G401.6 (cell line): ENCODE measurements at regions not wholly inside any gene's neighbourhood (a gene's known extent, or its start where the extent isn't known, plus 50 kb on each side); places are given as distances from the start of the nearest gene placed in this dataset.
"Not testable (repeated sequence)": the region's sequence is repeated elsewhere in the genome, so short reads cannot be mapped to it uniquely, and the experiment has no call there.

Source experiments
- FAIRE-seq: peaks from 2 replicates; lab custom pipeline; 2012; peaks lifted over from hg19 to GRCh38; lab: Jason Lieb, UNC

GRCh38 chr3:43838877-43839276, 148.1 kb downstream of the ABHD5 start:
- no peak for FAIRE-seq

DNA sequence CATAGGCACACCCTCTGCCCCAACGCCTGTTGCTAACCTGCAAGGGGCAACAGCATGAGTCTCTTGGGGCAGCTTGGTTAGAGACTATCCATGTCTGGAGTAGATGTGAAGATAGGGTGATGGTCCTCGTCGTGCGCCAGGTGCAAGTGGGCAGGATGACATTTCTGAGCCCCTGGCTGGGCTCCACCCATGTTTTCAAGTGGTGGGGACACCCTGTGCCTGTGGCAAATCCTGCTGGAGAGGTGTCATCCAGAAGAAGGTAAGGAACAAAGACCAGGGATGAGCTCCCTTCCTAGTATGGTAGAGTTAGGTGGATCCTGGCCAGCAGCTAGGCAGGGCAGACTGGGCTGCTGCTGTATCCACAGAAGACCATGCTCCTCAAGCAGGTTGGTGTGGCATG, 152.6 kb downstream of the ABHD5 start:
- no peak for FAIRE-seq

DNA sequence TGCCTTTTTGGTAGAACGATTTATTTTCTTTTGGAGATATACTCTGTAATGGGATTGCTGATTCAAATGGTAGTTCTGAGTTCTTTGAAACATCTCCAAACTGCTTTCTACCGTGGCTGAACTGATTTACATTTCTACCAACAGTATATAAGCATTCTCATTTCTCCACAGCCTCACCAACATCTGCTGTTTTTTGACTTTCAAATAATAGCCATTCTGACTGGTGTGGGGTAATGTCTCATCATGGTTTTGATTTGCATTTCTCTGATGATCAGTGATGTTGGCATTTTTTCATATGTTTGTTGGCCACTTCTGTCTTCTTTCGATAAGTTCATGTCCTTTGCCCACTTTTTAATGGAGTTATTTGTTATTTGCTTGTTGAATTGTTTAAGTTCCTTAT, 154.0 kb downstream of the ABHD5 start:
- FAIRE-seq: no peak

DNA sequence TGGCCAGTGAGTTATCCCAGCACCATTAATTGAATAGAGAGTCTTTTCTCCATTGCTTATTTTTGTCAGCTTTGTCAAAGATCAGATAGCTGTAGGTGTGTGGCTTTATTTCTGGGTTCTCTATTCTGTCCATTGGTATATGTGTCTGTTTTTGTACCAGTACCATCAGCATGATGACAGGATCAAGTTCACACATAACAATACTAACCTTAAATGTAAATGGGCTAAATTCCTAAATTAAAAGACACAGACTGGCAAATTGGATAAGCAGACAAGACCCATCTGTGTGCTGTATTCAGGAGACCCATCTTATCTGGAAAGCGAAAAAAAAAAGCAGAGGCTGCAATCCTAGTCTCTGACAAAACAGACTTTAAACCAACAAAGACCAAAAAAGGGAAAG, 154.8 kb downstream of the ABHD5 start:
- not testable (repeated sequence) for FAIRE-seq

DNA sequence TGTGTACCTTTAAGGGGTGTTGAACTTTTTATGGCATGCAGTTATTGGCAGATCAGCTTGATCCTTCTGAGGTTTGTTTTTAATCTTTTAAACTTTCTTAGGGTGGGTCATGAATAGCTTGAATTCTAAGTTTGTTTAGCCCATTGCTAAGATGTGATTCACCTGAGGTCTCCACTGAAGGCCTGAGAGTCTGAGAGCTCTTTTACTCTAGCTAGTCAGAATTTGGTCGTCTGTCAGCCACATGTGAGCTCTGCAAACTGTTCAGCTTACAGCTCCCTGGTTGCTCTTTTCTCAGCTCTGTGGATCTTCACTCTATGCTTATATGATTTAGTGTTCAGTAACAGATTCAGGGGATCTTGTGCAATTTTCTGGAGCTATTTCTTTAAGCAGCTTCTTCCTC, 161.3 kb downstream of the ABHD5 start:
- FAIRE-seq: no peak

DNA sequence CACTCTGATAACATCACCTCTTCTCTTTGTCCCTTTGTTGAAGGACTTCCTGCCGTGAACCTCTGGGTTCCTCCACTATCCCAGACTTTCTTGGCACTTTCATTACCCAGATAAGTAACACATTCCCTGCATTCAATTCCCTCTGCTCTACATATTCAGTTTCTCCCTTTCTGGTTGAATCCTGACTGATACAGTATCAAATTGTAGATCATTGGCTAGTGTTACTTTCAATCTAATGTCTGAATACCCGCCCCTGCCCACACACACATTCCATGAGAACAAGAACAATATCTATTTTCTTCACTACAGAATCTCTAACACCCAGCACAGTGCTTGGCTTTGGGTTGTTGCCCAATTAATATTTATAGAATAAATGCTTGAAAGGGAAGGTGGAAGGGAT, 163.5 kb downstream of the ABHD5 start:
- no peak for FAIRE-seq

DNA sequence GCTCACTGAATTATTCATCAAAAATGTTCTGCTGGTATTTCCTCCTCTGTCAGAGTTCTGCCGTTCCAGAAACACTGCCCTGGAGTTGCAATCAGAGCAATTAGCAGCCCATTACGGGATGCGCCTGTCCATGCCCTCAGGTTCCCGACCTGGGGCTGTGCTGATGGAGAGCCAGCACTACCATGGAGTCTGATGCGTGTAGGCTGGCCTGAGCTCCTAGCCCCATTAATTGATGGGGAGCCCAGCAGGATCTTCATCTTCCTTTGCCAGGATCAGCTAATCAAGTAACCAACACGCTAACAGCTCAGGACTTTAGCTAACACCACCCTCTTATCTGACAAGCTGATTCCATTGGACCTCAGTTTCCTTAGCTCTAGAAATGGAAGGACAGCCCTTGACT, 164.2 kb downstream of the ABHD5 start:
- FAIRE-seq: no peak

DNA sequence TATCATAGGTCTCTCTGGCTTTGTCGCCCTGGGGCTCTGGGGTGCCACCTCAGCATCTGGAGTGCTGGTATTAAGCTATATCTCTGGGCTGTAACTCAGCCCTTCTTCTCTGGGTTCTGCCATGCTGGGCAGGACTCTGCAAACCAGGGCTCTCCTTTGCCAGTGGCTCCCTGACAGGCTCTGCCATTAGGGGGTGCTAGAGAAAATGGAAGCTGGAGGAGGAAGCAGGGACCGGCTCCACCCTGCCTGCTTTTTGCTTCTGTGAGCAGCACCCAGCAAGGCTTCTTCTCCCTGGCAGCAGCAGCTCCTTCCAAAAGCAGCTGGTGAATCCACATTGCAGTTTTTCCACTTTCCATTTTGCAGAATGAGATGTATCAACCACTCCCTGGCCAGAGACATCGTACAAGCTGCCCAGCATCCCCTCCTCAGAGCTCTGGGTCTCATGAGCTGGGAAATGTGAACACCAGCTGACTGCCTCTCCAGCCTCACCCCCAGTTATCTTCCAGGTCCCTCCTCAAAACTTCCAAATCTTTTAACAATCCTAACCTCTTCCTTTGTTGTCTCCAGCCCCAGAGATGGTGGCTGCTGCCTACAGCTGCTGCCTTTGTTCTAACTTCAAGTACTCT, 165.0 kb downstream of the ABHD5 start:
- FAIRE-seq: no peak

- no peak for FAIRE-seq
These were observed 165.6 kb downstream of the ABHD5 start for GRCh38 chr3:43856351-43856750.

- no peak for FAIRE-seq
These were observed 166.0 kb downstream of the ABHD5 start for GRCh38 chr3:43856761-43857160.

GRCh38 chr3:43857361-43858293, 166.9 kb downstream of the ABHD5 start:
- FAIRE-seq: no peak

- no peak for FAIRE-seq
These were observed 167.6 kb downstream of the ABHD5 start for GRCh38 chr3:43858294-43858701.

DNA sequence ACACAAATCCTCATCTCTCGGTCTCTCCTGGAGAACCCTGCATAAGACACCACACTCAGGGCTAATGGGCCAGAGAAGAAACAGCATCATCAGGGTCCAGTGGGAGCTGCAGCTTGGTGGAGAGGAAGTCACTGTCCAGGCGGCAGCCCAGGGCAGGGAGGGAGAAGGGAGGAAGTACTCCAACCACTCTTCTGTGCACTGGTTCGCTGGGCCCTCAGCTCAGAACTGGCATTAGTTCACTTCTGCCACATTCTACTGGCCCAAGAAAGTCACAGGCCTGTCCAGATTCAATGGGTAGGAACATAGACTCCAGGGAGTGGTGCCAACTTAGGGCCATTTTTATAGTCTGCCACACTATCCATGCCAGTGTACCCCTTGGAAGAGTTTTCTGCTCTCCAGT, 169.0 kb downstream of the ABHD5 start:
- no peak for FAIRE-seq

- FAIRE-seq: no peak
These were observed 170.9 kb downstream of the ABHD5 start for GRCh38 chr3:43861635-43862034.

- no peak for FAIRE-seq
These were observed 171.7 kb downstream of the ABHD5 start for GRCh38 chr3:43862470-43862869.

- no peak for FAIRE-seq
These were observed 172.5 kb downstream of the ABHD5 start for GRCh38 chr3:43862992-43863805.

DNA sequence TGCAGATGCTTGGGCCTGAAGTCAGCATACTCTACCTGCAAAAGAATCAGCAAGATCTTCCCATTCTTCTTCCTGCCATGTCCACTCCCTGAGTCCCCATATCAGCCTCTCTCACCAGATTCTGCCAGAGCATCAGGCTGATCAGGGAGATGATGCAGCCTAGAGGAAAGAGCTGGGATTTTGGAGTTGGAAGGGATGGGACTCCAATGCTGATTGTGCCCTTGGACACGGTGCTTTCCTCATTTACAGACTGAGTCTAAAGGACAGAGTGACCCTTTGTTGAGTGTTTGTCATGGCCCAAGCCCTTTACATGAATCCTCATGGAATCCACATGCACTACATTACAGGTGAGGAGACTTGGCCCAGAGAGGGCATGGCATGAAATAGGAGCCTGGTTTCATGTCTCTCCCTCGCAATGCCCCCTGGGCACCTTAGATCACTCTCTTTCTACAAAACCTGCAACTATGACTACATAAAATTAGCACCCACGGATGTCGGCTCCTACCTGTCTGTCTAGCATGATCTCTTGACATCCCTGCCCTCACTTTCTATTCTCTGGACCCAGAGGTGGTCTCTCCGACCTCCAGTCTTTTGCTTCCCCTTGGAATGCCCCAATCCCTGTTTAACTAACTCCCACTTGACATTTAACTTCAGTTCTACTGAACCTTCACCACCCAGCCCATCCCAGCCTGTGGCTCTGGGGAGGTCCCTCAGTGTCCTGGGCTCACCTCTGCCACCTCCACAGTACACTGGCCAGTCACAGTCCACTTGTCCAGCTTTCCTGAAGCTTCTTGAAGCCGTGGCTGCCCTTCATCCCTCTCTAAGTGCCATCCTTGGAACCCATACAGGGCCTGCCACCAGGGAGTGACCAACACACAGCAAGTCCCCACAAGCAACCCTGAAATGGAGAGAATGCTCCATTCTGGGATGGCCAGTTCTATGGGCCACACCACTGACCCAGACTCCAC, 173.5 kb downstream of the ABHD5 start:
- FAIRE-seq: no peak

DNA sequence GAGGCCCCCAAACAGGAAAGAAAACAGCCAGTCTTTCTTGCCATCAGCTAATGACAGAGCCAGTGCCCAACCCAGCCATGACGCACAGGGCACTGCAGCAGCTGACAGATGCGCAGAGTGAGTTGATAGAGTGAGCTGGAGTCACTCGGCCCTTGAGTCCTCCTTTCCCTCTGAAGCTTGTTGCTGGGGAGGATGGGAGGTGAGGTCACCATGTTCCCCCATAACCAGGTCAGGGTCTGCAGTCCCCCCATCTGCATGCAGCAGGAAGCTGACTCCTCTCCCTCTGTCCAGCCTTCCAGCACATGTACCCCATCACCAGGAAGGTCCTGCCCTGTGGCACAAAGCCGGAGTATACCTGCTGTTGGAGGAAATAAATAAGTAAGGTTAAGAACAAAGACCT, 174.6 kb downstream of the ABHD5 start:
- FAIRE-seq: no peak

- no peak for FAIRE-seq
These were observed 175.3 kb downstream of the ABHD5 start for GRCh38 chr3:43865887-43866528.

- no peak for FAIRE-seq
These were observed 176.0 kb downstream of the ABHD5 start for GRCh38 chr3:43866529-43867353.
